Activated CD4-positive, alpha-beta memory T cell treated with anti-CD3 and anti-CD28 coated beads, Interleukin-2, amount 10 ng/mL, durations not matched to agents 7 days and 5 days (primary cell): ENCODE measurements at regions not wholly inside any gene's neighbourhood (a gene's known extent, or its start where the extent isn't known, plus 50 kb on each side); places are given as distances from the start of the nearest gene placed in this dataset.

Source experiments
- CTCF ChIA-PET: fragments of 350-600 bp; sonication (Branson Sonifier 250); formaldehyde crosslinking; loops from one replicate; lab custom pipeline; 2021; ENCODE audit warnings: antibody characterized with exemption, inconsistent platforms; lab: Charles Lee
- POLR2A ChIA-PET: fragments of 350-600 bp; sonication (Branson Sonifier 250); formaldehyde crosslinking; loops from one replicate; lab custom pipeline; 2021; ENCODE audit warnings: antibody characterized with exemption; lab: Charles Lee
- DNase-seq: peaks from one replicate; pipeline ENCODE4 v3.0.0-alpha.2; 2020
- H3K27ac Mint-ChIP-seq: one replicate; pipeline ENCODE4 v1.8.0; 2021; ENCODE audit warnings: mild to moderate bottlenecking, mixed read lengths
- H3K27me3 Mint-ChIP-seq: one replicate; pipeline ENCODE4 v1.8.0; 2021; ENCODE audit warnings: mixed read lengths
- H3K36me3 Mint-ChIP-seq: one replicate; pipeline ENCODE4 v1.8.0; 2021; ENCODE audit warnings: low read depth, mixed read lengths
- H3K4me1 Mint-ChIP-seq: one replicate; pipeline ENCODE4 v1.8.0; 2021; ENCODE audit warnings: mixed read lengths
- H3K4me3 Mint-ChIP-seq: one replicate; pipeline ENCODE4 v1.8.0; 2021; ENCODE audit warnings: mild to moderate bottlenecking, mixed read lengths
- H3K9me3 Mint-ChIP-seq: one replicate; pipeline ENCODE4 v1.8.0; 2021; ENCODE audit warnings: mixed read lengths

GRCh38 chr11:119878990-119879389, 150.0 kb upstream of the NECTIN1 start:
- CTCF ChIA-PET: no interaction called here
- no peaks in the 10 kb centered on the region for H3K9me3 Mint-ChIP-seq
- H3K4me3 Mint-ChIP-seq: no peak overlapping the region
- H3K27ac Mint-ChIP-seq: no peak overlapping the region
- POLR2A ChIA-PET: no interaction called here
- no peaks in the 10 kb centered on the region for H3K36me3 Mint-ChIP-seq
- DNase-seq: no peak
- peaks cover 5% of the 10 kb centered on the region for H3K27me3 Mint-ChIP-seq
- H3K4me1 Mint-ChIP-seq: no peaks in the 10 kb centered on the region

GRCh38 chr11:119876841-119877240, 147.8 kb upstream of the NECTIN1 start:
- Mint-ChIP-seq H3K4me1 (no peaks in the 10 kb centered on the region), H3K4me3 (no peak overlapping the region), H3K9me3 (no peaks in the 10 kb centered on the region), H3K27ac (no peak overlapping the region), H3K36me3 (no peaks in the 10 kb centered on the region), H3K27me3 (peaks cover 2% of the 10 kb centered on the region)
- ChIA-PET POLR2A (no interaction called here), CTCF (no interaction called here)
- DNase-seq: no peak

GRCh38 chr11:119875841-119876600, 147.0 kb upstream of the NECTIN1 start:
- peaks cover 2% of the 10 kb centered on the region for H3K27me3 Mint-ChIP-seq
- H3K4me1 Mint-ChIP-seq: no peaks in the 10 kb centered on the region
- ChIA-PET CTCF (no interaction called here), POLR2A (no interaction called here)
- no peak for DNase-seq
- no peaks in the 10 kb centered on the region for H3K36me3 Mint-ChIP-seq
- H3K27ac Mint-ChIP-seq: no peak overlapping the region
- no peaks in the 10 kb centered on the region for H3K9me3 Mint-ChIP-seq
- no peak overlapping the region for H3K4me3 Mint-ChIP-seq

- Mint-ChIP-seq H3K4me1 (no peaks in the 10 kb centered on the region), H3K36me3 (no peaks in the 10 kb centered on the region), H3K9me3 (no peaks in the 10 kb centered on the region), H3K27me3 (no peaks in the 10 kb centered on the region), H3K4me3 (no peak overlapping the region), H3K27ac (no peak overlapping the region)
- ChIA-PET POLR2A (no interaction called here), CTCF (no interaction called here)
- no peak for DNase-seq
These were observed 145.7 kb upstream of the NECTIN1 start for GRCh38 chr11:119874660-119875238.

GRCh38 chr11:119873761-119874421, 144.9 kb upstream of the NECTIN1 start:
- CTCF ChIA-PET: no interaction called here
- H3K9me3 Mint-ChIP-seq: no peaks in the 10 kb centered on the region

DNA sequence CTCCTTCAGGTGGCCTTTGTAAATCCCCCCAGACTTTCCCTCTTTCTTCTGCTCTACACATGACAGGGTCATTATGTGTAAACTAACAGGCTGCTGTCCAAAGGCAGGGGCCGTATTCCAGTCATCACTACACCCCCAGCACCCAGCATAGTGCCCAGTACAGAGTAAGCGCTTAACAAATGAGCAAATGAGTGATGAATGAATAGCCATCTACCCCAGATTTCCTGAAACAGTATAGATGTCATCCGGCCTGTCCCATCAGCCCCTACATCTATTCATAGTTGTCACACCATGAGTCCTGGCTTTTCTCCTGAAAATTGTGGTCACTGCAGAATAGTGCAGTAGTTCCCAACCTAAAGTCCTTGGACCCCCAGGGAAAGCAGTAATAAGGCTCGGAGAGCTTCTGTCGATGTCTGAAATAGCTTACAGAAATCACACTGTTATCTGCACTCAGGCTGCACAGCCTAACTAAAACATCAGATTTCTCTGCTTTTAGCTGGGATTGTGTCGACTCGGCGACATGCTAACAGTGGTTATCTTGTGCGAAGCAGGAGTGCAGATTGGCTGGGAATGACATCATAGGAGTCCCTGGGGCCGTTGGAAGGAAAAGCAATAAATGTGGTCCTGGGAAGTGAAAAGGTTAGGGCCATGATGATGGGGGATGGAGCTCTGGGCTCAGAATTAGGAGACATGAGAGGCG, 143.8 kb upstream of the NECTIN1 start:
- no peaks in the 10 kb centered on the region for H3K4me1 Mint-ChIP-seq
- CTCF ChIA-PET: no interaction called here
- H3K9me3 Mint-ChIP-seq: no peaks in the 10 kb centered on the region

More at GRCh38 chr11:119873761-119874421, 144.9 kb upstream of the NECTIN1 start:
- no peak for DNase-seq
- no peak overlapping the region for H3K4me3 Mint-ChIP-seq
- H3K4me1 Mint-ChIP-seq: no peaks in the 10 kb centered on the region
- H3K27ac Mint-ChIP-seq: no peak overlapping the region
- POLR2A ChIA-PET: no interaction called here
- no peaks in the 10 kb centered on the region for H3K27me3 Mint-ChIP-seq
- no peaks in the 10 kb centered on the region for H3K36me3 Mint-ChIP-seq

DNA sequence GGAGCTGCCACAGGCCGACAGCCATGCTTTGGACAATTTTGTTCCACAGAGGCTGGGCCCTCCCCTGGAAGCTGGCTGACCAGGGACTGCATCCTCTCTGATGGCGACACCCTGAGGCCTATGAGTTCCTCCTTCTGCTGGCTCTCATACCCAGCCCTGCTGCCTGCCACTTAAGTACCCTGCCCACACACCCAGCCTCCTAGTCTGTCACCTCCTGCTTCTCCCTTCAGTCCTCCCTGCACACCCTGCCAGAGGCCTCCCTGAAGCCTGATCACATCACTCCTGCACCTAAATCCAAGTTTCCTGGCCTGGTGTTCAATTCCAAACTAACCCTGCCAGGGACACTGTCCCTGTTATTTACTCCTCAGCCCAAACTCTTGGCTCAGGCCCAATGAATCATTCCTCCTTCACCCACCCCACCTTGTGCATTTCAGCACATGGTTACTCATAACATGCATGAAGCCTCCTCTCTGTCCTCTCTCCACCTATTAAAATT, 136.7 kb upstream of the NECTIN1 start:
- Mint-ChIP-seq H3K27ac (no peak overlapping the region), H3K36me3 (no peaks in the 10 kb centered on the region), H3K27me3 (peaks cover 15% of the 10 kb centered on the region), H3K4me1 (no peaks in the 10 kb centered on the region), H3K4me3 (no peak overlapping the region), H3K9me3 (no peaks in the 10 kb centered on the region)
- no peak for DNase-seq
- CTCF ChIA-PET: no interaction called here
- POLR2A ChIA-PET: no interaction called here

More for the DNA sequence above, 143.8 kb upstream of the NECTIN1 start:
- DNase-seq: no peak
- peaks cover 6% of the 10 kb centered on the region for H3K27me3 Mint-ChIP-seq
- no peaks in the 10 kb centered on the region for H3K36me3 Mint-ChIP-seq
- H3K4me3 Mint-ChIP-seq: no peak overlapping the region
- POLR2A ChIA-PET: no interaction called here
- H3K27ac Mint-ChIP-seq: no peak overlapping the region

- Mint-ChIP-seq H3K9me3 (no peaks in the 10 kb centered on the region), H3K4me3 (no peak overlapping the region), H3K27me3 (peaks cover 15% of the 10 kb centered on the region), H3K4me1 (no peaks in the 10 kb centered on the region), H3K27ac (no peak overlapping the region), H3K36me3 (no peaks in the 10 kb centered on the region)
- CTCF ChIA-PET: no interaction called here
- POLR2A ChIA-PET: no interaction called here
- DNase-seq: no peak
These were observed 135.8 kb upstream of the NECTIN1 start for GRCh38 chr11:119864836-119865235.

DNA sequence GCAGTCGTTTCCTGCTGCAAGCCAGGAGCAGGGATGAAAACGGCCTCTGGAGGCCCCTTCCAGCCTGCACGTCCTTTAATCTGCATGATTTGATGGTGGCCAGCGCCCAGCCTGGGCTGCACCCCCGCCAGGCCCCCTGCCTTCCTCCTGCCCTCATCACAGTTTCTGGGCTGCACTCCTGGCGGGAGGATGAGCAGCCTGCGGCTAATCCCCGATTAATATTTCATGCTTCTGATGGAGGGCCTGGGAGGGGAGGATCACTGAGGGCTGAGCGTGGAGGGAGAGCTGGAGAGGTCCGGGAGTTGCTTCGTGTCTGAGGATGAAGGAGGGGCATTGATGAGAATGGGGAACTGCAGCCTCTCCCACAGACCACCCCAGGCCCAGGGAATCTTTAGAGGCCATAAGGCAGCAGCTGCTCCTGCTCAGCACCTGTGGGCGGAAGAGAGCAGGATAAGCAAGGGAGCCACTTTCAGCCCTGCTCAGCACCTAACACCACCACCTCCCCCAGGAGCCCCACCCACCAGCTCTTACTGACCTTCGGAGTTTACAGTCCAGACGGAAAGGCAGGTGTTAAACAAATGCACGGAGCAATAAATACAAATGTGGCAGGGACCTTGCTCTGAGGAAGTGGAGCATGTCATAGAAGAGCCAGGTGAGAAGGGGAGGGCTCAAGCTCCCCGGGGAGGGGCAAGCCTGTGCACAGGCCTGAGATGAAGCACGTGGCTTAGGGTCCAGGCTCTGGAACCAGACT, 135.0 kb upstream of the NECTIN1 start:
- Mint-ChIP-seq H3K9me3 (no peaks in the 10 kb centered on the region), H3K4me1 (no peaks in the 10 kb centered on the region), H3K27ac (no peak overlapping the region), H3K36me3 (no peaks in the 10 kb centered on the region), H3K27me3 (peaks cover 16% of the 10 kb centered on the region), H3K4me3 (no peak overlapping the region)
- ChIA-PET CTCF (no interaction called here), POLR2A (no interaction called here)
- no peak for DNase-seq

DNA sequence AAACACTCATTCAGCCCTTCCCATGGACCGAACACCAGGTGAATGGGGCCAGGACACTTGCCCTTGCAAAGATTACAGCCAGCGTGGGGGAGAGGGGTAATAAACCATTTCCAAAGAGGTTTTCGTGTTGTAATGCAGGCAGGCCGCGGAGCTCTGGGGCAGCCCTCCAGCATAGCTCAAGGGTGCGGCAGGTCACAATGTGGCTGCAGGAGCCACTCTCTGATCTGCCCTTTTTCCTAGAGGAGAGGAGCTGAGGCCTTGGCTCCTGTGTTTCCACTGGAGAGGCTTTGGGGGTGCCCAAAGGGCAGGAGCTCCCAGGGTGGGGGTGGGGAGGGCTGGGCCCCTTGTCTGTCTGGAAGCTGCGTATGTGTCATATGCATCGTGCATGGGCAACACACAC, 134.2 kb upstream of the NECTIN1 start:
- H3K36me3 Mint-ChIP-seq: no peaks in the 10 kb centered on the region
- ChIA-PET CTCF (interaction anchor here (0.6 kb wide), 1 partner anchor 81 kb away, joined by 3 read pairs; no protein-coding TSS in a partner anchor), POLR2A (no interaction called here)
- no peaks in the 10 kb centered on the region for H3K9me3 Mint-ChIP-seq
- no peaks in the 10 kb centered on the region for H3K4me1 Mint-ChIP-seq
- H3K27me3 Mint-ChIP-seq: peaks cover 12% of the 10 kb centered on the region
- H3K27ac Mint-ChIP-seq: no peak overlapping the region
- DNase-seq: no peak
- H3K4me3 Mint-ChIP-seq: no peak overlapping the region

DNA sequence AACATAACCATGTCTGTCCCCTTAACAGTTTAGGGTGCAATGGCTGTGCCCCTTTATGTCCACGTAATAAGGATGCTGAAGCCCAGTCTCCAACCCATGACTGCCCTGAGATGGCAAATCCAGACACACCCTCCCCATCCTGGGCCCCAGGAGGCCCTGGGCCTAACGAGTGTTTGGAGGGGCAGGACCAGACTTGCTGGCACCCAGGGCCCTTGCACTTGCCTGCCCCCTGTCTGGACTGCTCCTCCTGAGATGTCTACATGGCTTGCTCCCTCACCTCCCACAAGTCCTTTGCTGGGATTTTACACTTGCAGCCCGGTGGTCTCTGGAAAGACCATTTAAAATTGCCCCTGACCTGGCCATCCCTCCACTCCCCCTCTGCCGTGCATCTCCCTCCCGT, 132.2 kb upstream of the NECTIN1 start:
- Mint-ChIP-seq H3K27me3 (peaks cover 18% of the 10 kb centered on the region), H3K36me3 (no peaks in the 10 kb centered on the region), H3K4me1 (no peaks in the 10 kb centered on the region), H3K9me3 (no peaks in the 10 kb centered on the region), H3K4me3 (no peak overlapping the region), H3K27ac (no peak overlapping the region)
- CTCF ChIA-PET: no interaction called here
- DNase-seq: no peak
- POLR2A ChIA-PET: no interaction called here

DNA sequence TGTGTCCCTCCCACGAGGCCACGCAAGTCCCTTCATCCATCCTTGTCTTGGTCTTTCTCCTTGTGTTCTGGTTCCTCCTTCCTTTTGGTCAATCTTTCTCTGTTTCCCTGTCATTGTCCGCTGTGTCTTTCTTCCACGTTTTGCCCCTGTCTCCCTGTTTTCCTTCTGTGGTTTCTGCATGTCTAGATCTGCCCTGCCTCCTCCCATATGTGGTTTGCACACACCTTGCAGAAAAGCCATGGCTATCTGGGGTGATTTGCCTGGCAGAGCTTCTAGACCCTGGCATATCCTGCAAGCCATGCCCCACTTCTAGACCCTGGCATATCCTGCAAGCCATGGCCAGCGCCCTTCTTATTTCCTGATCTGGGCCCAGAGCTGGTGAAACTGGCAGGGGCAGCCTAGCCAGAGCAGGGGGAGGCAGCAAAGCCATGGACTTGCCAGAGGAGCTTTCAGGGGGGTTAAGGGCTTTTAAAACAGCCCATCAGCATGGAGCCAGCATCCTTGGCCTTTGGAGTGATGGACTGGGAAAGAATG, 131.6 kb upstream of the NECTIN1 start:
- Mint-ChIP-seq H3K27me3 (peaks cover 15% of the 10 kb centered on the region), H3K4me1 (no peaks in the 10 kb centered on the region), H3K36me3 (no peaks in the 10 kb centered on the region), H3K9me3 (no peaks in the 10 kb centered on the region), H3K27ac (no peak overlapping the region), H3K4me3 (no peak overlapping the region)
- ChIA-PET CTCF (no interaction called here), POLR2A (no interaction called here)
- DNase-seq: no peak
